Mesodermal cell (in vitro differentiated cells): ENCODE measurements at regions not wholly inside any gene's neighbourhood (a gene's known extent, or its start where the extent isn't known, plus 50 kb on each side); places are given as distances from the start of the nearest gene placed in this dataset.

Source experiments
- H3K27ac ChIP-seq: 2 replicates; pipeline ENCODE4 v1.7.0; 2013; ENCODE audit warnings: mild to moderate bottlenecking, low read depth, low read length, moderate library complexity; ENCODE audit not compliant: severe bottlenecking
- H3K36me3 ChIP-seq: 2 replicates; pipeline ENCODE4 v1.7.1; 2013; ENCODE audit warnings: mild to moderate bottlenecking, low read length, moderate library complexity; ENCODE audit not compliant: control insufficient read depth, insufficient read depth
- H3K4me1 ChIP-seq: one replicate; pipeline ENCODE4 v1.7.1; 2013; ENCODE audit warnings: mild to moderate bottlenecking, low read length; ENCODE audit not compliant: insufficient read depth, control insufficient read depth, poor library complexity, severe bottlenecking
- H3K4me3 ChIP-seq: 2 replicates; pipeline ENCODE4 v1.7.0; 2013; ENCODE audit warnings: low read length, control low read depth, mild to moderate bottlenecking; ENCODE audit not compliant: insufficient read depth, poor library complexity, severe bottlenecking; ENCODE audit errors: extremely low read depth
- H3K9me3 ChIP-seq: 2 replicates; pipeline ENCODE4 v1.7.1; 2013; ENCODE audit warnings: mild to moderate bottlenecking, low read length, moderate library complexity; ENCODE audit not compliant: control insufficient read depth
- WGBS, 2 experiments: methylation state at CpG; one replicate each; pipeline ENCODE4 v1.1.5; 2013; ENCODE audit warnings: missing lambda C conversion rate in 2 of 2; ENCODE audit not compliant: insufficient coverage in 2 of 2; 5-methylcytosine and 5-hydroxymethylcytosine counted together

DNA sequence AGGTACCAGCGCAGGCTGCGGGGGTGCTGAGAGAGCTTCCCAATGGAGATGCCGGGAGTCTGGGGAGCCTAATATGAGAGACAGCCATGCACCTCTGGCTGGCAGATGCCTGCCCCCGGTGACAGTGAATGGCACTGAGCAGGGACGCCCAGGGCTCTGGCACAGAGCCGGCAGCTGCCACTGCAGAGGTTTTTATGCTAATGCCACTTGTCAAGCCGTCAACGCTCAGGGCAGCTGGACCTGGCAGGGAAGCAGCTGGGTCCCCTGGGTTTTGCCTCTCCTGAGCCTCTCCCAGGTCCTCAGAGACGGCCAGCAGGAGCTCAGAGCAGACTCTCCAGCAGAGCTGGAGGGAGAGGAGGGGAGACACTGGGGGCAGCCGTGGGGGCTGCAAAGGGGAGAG lies 573.6 kb downstream of the BUD13 start:
- H3K9me3 ChIP-seq = no peaks in the 10 kb centered on the region
- no peak overlapping the region for H3K4me3 ChIP-seq
- 72 to 75% methylated on average over 8 of the region's 10 CpGs for WGBS, 2 experiments
- no peaks in the 10 kb centered on the region for H3K4me1 ChIP-seq
- H3K36me3 ChIP-seq = no peaks in the 10 kb centered on the region
- no peak overlapping the region for H3K27ac ChIP-seq

DNA sequence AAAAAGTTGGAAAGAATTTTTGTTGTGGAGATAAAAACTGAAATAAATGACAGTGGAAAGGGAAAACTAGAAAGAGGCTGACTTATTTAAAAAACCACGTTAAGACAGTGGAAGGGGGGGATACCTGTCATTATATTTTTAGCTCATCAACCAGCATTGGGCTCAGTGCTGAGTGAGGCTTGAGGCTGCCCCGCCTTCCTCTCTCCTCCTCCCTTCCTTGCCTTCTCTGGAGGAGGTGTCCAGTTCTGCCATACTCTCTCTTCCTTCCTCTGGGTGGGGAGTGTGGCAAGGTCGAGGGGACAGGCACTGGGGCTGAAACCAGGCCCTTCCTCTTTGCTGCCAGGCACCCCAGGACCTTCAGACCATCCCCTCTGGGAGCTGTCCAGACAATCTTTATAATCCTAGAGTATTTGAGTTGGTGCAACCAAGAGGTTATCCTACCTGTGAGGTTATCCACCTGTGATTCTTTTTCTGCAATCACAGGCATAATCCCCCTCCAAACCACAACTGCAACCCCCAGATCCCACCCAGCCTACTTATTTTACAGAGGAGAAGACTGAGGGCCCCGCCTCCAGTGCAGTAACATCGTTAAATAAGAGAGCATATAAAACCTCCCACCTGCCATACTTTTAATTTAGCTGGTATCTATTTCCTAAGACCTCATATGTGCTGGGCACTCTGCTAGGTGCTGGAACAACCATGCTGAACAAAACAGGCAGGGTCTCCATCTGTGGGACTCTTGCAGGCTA lies 578.5 kb downstream of the BUD13 start:
- H3K27ac ChIP-seq = peak overlapping the region; percentile 72
- H3K4me1 ChIP-seq = peaks cover 6% of the 10 kb centered on the region
- H3K9me3 ChIP-seq = no peaks in the 10 kb centered on the region
- 100% methylated on average over 2 of the region's 5 CpGs; no CpG with 5 or more reads in 1 of the 2 experiments for WGBS, 2 experiments
- peak overlapping the region; percentile 34 for H3K4me3 ChIP-seq
- H3K36me3 ChIP-seq = no peaks in the 10 kb centered on the region

DNA sequence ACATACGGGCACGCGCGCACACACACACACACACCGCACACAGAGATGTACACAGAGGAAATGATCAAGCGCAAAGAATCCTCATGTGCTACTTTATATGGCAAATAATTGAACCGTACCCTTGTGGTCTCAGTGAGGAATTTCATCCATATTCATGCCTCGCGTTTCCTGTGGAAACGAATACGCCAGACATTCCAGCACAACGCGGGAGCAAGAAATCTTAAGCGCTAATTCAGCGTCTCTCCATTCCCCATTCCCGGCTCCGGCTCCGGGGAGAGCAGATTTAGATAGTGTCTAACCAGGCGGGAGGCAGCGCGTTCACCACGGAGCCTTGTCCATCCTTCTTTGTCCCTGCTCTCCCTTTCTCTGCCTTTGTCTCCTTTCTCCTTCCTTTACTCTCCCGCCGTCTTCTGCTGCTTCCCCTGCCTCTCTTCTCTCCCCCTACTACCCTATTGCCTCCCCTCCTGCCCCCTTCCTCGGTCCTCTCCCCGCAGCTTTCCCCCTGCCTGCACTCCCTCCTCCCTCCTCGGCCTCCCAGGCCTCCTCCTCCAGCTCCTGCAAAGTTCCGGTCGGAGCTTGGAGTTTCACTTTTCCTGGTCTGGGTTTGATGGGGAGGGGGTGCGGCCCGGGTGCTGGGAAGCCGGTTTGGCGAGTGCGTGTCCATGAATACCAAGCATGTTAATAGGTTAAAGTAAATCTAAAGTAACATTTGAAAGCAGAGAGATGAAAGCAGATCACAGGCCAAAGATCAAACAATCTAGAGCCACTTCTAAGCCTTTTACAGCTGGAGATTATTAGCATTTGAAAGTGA lies 579.3 kb downstream of the BUD13 start:
- H3K4me1 ChIP-seq = peaks cover 6% of the 10 kb centered on the region
- H3K36me3 ChIP-seq = no peaks in the 10 kb centered on the region
- WGBS, 2 experiments = 0 to 5% methylated on average over 9 to 24 of the region's 34 CpGs
- no peaks in the 10 kb centered on the region for H3K9me3 ChIP-seq
- peak overlapping the region; percentile 34 for H3K4me3 ChIP-seq
- H3K27ac ChIP-seq = peak overlapping the region; percentile 72

DNA sequence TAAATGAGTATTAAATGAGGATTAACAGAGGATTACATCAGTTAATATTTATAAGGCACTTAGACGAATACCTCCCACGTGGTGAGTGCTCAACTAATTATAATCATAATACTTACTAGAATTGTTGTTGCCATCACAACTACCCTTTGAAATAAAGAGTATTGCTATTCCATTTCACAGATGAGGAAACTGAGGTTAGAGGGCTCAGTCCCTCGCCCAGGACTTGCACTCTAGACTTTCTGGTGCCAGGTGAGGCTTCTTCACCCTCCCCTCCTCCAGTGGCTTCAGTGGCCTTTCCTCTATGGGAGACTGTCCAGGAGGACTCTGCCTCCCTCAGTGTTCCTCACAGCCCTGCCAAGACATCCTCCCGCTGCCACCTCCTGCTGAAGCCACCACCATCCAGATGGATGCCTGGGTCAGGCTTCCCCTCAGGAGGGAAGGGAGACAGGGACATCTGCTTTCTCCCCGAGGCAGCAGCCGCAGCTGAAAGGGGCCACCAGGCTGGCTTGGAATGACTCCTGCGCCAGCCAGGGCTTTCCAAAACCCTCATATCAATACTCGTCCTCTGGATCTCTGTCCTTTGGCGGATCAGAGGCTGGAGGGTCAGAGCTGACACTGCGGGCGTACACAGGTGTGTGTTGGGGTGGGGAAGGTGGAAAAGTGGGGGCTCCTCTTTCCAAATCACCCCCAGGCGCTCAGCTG lies 580.1 kb downstream of the BUD13 start:
- WGBS, 2 experiments = 43 to 48% methylated on average over 2 to 4 of the region's 12 CpGs
- Histone ChIP-seq H3K9me3 (no peaks in the 10 kb centered on the region), H3K4me3 (peak overlapping the region; percentile 34), H3K27ac (no peak overlapping the region), H3K36me3 (no peaks in the 10 kb centered on the region), H3K4me1 (peaks cover 6% of the 10 kb centered on the region)

DNA sequence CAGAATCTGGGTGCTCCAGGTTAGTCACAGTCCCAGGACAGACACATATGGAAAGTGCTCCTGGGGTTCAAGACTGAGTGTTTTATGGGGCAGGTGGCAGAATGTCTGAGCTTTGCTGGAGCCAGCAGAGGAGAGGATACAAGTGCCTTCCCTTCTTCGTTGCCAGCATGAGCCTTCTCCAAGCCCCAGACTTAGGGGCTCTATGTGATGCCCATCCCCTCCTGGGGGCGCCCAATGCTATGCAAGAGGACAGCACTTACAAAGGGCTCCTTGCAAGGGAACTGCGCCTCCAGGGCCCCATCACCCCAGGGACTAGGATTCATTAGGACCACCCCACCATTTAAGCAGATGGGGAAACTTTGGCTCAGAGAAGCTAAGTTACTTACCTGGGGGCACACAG lies 581.9 kb downstream of the BUD13 start:
- H3K36me3 ChIP-seq = no peaks in the 10 kb centered on the region
- 93% methylated on average over 2 of the region's 3 CpGs for whole genome bisulfite sequencing, 2 experiments
- no peak overlapping the region for H3K4me3 ChIP-seq
- peaks cover 6% of the 10 kb centered on the region for H3K4me1 ChIP-seq
- no peak overlapping the region for H3K27ac ChIP-seq
- H3K9me3 ChIP-seq = no peaks in the 10 kb centered on the region

DNA sequence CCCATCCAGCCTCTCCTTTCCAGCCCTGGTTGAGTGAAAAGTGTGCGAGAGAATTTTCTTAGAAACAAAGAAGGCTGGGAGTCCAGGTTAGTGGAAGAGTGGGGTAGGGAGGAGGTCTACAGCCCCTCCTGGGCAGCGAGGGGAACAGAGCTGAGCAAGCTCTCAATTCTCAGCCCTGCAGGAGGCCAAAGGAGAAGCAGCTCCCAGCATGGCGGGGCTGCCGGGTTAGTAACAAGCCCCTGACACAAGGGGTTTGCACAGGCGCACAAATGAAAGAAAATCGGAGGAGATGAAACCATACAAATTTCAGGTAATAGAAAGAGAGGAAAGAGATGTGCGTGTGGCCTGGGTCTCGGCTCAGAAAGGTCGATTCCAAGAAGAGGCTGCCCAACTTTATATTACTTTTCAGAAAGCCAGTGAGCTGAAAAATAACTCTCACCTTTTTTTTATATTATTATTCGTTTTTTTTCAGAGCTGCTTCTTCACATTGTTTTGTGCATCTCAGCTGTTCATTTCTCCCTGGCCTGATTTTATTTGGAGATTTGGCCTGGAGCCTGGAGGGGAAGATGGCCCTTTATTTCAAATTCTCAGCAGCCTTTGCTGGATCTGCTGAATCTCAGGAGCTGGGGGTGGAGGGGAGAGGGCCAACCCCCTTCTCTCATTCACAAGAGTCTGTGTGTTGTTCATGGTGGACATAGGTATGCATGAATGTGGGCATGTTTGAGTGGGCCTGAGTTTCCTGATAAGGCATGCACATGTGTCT lies 583.2 kb downstream of the BUD13 start:
- WGBS, 2 experiments = 31 to 42% methylated on average over 5 to 7 of the region's 10 CpGs
- Histone ChIP-seq H3K27ac (no peak overlapping the region), H3K4me1 (peaks cover 6% of the 10 kb centered on the region)

DNA sequence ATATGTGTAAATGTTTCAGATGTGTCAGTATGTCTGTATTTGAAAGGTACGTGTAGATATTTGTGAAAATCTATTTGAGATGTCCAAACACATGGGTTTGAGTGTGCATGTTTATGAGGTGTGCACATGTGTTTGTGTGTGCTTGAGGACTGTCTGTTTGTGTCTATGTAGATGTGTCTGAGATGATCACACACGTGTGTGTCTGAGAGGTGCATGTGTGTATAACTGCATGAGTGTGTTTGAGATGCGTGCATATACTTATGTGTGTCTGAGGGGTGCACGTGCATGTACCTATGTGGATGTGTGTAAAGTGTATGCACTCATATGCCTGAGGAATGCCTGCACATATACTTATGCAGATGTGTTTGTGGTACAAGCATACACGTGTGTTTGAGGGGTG lies 584.4 kb downstream of the BUD13 start:
- Histone ChIP-seq H3K4me3 (no peak overlapping the region), H3K4me1 (no peaks in the 10 kb centered on the region), H3K9me3 (no peaks in the 10 kb centered on the region), H3K36me3 (no peaks in the 10 kb centered on the region), H3K27ac (no peak overlapping the region)
- 87 to 90% methylated on average over 5 of the region's 5 CpGs for WGBS, 2 experiments

More for the DNA sequence above, 583.2 kb downstream of the BUD13 start:
- no peak overlapping the region for H3K4me3 ChIP-seq
- no peaks in the 10 kb centered on the region for H3K36me3 ChIP-seq
- no peaks in the 10 kb centered on the region for H3K9me3 ChIP-seq

DNA sequence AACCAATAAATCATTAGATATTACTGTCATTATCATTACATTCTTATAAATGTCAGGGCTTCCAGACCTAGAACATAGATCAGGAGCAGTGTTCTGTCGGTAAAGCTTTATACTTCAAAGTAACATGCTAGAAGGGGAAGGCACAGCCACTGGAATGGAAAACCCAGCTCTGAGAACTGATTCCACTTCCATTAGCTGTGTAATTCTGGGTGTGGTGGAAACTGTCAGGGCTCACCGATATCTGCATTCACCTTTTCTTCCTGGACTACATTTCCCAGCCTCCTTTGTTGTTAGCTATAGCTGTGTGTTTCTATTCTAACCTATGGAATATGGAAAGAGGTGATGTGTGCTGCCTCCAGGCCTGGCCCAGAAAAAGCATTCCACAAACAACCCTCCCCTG lies 585.8 kb downstream of the BUD13 start:
- Histone ChIP-seq H3K4me3 (no peak overlapping the region), H3K27ac (no peak overlapping the region), H3K36me3 (no peaks in the 10 kb centered on the region), H3K9me3 (no peaks in the 10 kb centered on the region), H3K4me1 (no peaks in the 10 kb centered on the region)
- no CpG with 5 or more reads among the region's 2 CpGs for WGBS, 2 experiments

DNA sequence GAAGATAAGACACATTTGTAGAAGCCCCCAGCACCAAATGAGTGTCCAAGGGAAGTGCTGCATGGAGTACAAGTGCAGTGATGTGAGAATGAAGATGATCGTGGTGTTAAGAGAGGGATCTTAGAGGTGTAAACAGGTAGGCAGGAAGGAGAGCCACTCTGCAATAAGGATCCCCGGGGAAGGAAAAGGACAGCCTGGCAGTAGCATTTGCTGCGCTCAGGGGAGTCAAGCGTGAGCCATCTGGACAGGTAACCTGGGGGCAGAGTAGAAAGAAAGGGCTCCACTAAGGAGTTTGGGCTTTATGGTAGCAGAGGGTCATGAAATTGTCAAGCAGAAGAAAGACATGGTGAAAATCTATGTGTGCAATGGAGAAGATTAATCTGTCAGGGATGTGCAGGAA lies 587.2 kb downstream of the BUD13 start:
- Histone ChIP-seq H3K27ac (no peak overlapping the region), H3K36me3 (no peaks in the 10 kb centered on the region), H3K4me3 (no peak overlapping the region), H3K4me1 (no peaks in the 10 kb centered on the region), H3K9me3 (no peaks in the 10 kb centered on the region)
- WGBS, 2 experiments = 89 to 91% methylated on average over 4 of the region's 4 CpGs

DNA sequence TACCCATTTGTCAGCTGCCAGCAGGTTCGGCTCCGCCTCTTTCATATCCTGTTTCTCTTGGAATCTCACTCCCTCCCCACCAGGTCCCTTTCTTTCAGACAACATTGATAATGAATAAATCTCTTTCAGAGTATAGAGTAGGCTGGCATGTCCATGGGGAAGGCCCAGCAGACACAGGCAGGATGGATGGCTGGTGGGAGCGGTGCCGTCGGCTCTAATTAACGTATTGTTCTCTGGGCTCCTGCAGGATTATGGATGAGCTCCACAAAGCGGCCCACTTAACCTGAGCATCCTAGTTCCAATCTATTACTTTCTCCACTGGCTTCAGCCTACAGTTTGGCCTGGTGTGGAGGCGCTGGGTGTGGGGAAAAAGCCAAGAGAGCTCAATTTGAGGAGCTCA lies 588.0 kb downstream of the BUD13 start:
- H3K36me3 ChIP-seq = no peaks in the 10 kb centered on the region
- H3K27ac ChIP-seq = no peak overlapping the region
- H3K4me3 ChIP-seq = no peak overlapping the region
- no peaks in the 10 kb centered on the region for H3K9me3 ChIP-seq
- no peaks in the 10 kb centered on the region for H3K4me1 ChIP-seq
- WGBS, 2 experiments = 85 to 98% methylated on average over 4 to 5 of the region's 8 CpGs
